ENCODE measurements at regions not wholly inside any gene's neighbourhood (a gene's known extent, or its start where the extent isn't known, plus 50 kb on each side); places are given as distances from the start of the nearest gene placed in this dataset.

GRCh38 chr9:85292261-85292660 is 449.5 kb downstream of the AGTPBP1 start:
- H3K9me3 ChIP-seq (ENCODE audit: low read length): no peaks in the 10 kb centered on the region

GRCh38 chr9:85291266-85291665 is 450.5 kb downstream of the AGTPBP1 start:
- H3K27me3 ChIP-seq (ENCODE audit: insufficient read depth, low read length): no peaks in the 10 kb centered on the region
- TF ChIP-seq CTCF (IDR thresholded peaks at IDR 0.05; ENCODE audit: low read length) (no peak), EZH2 (IDR thresholded peaks at IDR 0.05; ENCODE audit: borderline replicate concordance, low read length) (no peak)
- H3F3A ChIP-seq (ENCODE audit: insufficient read depth, low read length): no peaks in the 10 kb centered on the region
- H4K20me1 ChIP-seq (ENCODE audit: insufficient read depth, low read length): no peaks in the 10 kb centered on the region
- no peak overlapping the region for H3K27ac ChIP-seq (ENCODE audit: low read depth, low read length, poor library complexity, severe bottlenecking)
- H3K36me3 ChIP-seq (ENCODE audit: insufficient read depth, low read length): no peaks in the 10 kb centered on the region
- H2AFZ ChIP-seq (ENCODE audit: low read length): no peak overlapping the region
- H3K79me2 ChIP-seq (ENCODE audit: insufficient read depth, low read length): no peaks in the 10 kb centered on the region
- H3K9me3 ChIP-seq (ENCODE audit: low read length): no peaks in the 10 kb centered on the region
- no peak overlapping the region for H3K4me3 ChIP-seq (ENCODE audit: low read depth, low read length, poor library complexity, severe bottlenecking)
- H3K9me2 ChIP-seq (ENCODE audit: low read depth, low read length): no peaks in the 10 kb centered on the region
- H3K4me1 ChIP-seq (ENCODE audit: insufficient read depth, low read length, severe bottlenecking): no peaks in the 10 kb centered on the region
- H3K4me2 ChIP-seq (ENCODE audit: low read length): no peak overlapping the region
- H3K9ac ChIP-seq (ENCODE audit: low read length): no peak overlapping the region

More at GRCh38 chr9:85292261-85292660, 449.5 kb downstream of the AGTPBP1 start:
- H3K36me3 ChIP-seq (ENCODE audit: insufficient read depth, low read length): no peaks in the 10 kb centered on the region
- no peaks in the 10 kb centered on the region for H3K4me1 ChIP-seq (ENCODE audit: insufficient read depth, low read length, severe bottlenecking)
- no peaks in the 10 kb centered on the region for H3F3A ChIP-seq (ENCODE audit: insufficient read depth, low read length)
- no peak overlapping the region for H3K4me3 ChIP-seq (ENCODE audit: low read depth, low read length, poor library complexity, severe bottlenecking)
- TF ChIP-seq EZH2 (IDR thresholded peaks at IDR 0.05; ENCODE audit: borderline replicate concordance, low read length): no peak
- no peak for TF ChIP-seq CTCF (IDR thresholded peaks at IDR 0.05; ENCODE audit: low read length)
- no peak overlapping the region for H3K4me2 ChIP-seq (ENCODE audit: low read length)
- no peak overlapping the region for H2AFZ ChIP-seq (ENCODE audit: low read length)
- H3K27ac ChIP-seq (ENCODE audit: low read depth, low read length, poor library complexity, severe bottlenecking): no peak overlapping the region
- H3K9me2 ChIP-seq (ENCODE audit: low read depth, low read length): no peaks in the 10 kb centered on the region
- H3K79me2 ChIP-seq (ENCODE audit: insufficient read depth, low read length): no peaks in the 10 kb centered on the region
- no peak overlapping the region for H3K9ac ChIP-seq (ENCODE audit: low read length)
- H4K20me1 ChIP-seq (ENCODE audit: insufficient read depth, low read length): no peaks in the 10 kb centered on the region
- no peaks in the 10 kb centered on the region for H3K27me3 ChIP-seq (ENCODE audit: insufficient read depth, low read length)

- Histone ChIP-seq H2AFZ (ENCODE audit: low read length) (no peak overlapping the region), H3K9me2 (ENCODE audit: low read depth, low read length) (no peaks in the 10 kb centered on the region), H4K20me1 (ENCODE audit: insufficient read depth, low read length) (no peaks in the 10 kb centered on the region), H3K36me3 (ENCODE audit: insufficient read depth, low read length) (no peaks in the 10 kb centered on the region), H3K9ac (ENCODE audit: low read length) (no peak overlapping the region), H3K27me3 (ENCODE audit: insufficient read depth, low read length) (no peaks in the 10 kb centered on the region), H3K4me3 (ENCODE audit: low read depth, low read length, poor library complexity, severe bottlenecking) (no peak overlapping the region), H3F3A (ENCODE audit: insufficient read depth, low read length) (no peaks in the 10 kb centered on the region), H3K4me1 (ENCODE audit: insufficient read depth, low read length, severe bottlenecking) (no peaks in the 10 kb centered on the region), H3K79me2 (ENCODE audit: insufficient read depth, low read length) (no peaks in the 10 kb centered on the region), H3K4me2 (ENCODE audit: low read length) (no peak overlapping the region), H3K9me3 (ENCODE audit: low read length) (no peaks in the 10 kb centered on the region), H3K27ac (ENCODE audit: low read depth, low read length, poor library complexity, severe bottlenecking) (no peak overlapping the region)
- TF ChIP-seq CTCF (IDR thresholded peaks at IDR 0.05; ENCODE audit: low read length): no peak
- no peak for TF ChIP-seq EZH2 (IDR thresholded peaks at IDR 0.05; ENCODE audit: borderline replicate concordance, low read length)
Observed at GRCh38 chr9:85290019-85290418, 451.7 kb downstream of the AGTPBP1 start.
